GM12892 (cell line): ENCODE measurements at regions not wholly inside any gene's neighbourhood (a gene's known extent, or its start where the extent isn't known, plus 50 kb on each side); places are given as distances from the start of the nearest gene placed in this dataset.

Source experiments
- DNase-seq: peaks from one replicate; pipeline ENCODE4 v3.0.0; 2011; ENCODE audit not compliant: insufficient read length
- FAIRE-seq: peaks from 2 replicates; lab custom pipeline; 2011; peaks lifted over from hg19 to GRCh38; lab: Jason Lieb, UNC
- POLR2A ChIP-seq: IDR thresholded peaks from 2 replicates; pipeline ENCODE4 v1.6.1; 2011; ENCODE audit warnings: low read depth, low read length, control low read depth
- POLR2AphosphoS5 ChIP-seq: IDR thresholded peaks from 2 replicates; pipeline ENCODE4 v1.6.1; 2011; ENCODE audit warnings: low read depth, low read length, control low read depth
- TAF1 ChIP-seq: IDR thresholded peaks from 2 replicates; pipeline ENCODE4 v1.6.1; 2011; ENCODE audit warnings: low read depth, mild to moderate bottlenecking, control low read depth, low read length, borderline replicate concordance

GRCh38 chr20:20772497-20773085 lies 60.1 kb upstream of the RALGAPA2 start:
- no peak for DNase-seq
- FAIRE-seq, result no peak
- no peak for TF ChIP-seq TAF1

- TF ChIP-seq POLR2AphosphoS5 (no peak), TAF1 (no peak), POLR2A (no peak)
- FAIRE-seq (no peak), DNase-seq (no peak)
These were observed 55.9 kb upstream of the RALGAPA2 start for GRCh38 chr20:20768202-20768815.

- FAIRE-seq, result no peak
- no peak for DNase-seq
- TF ChIP-seq TAF1 (no peak), POLR2A (no peak), POLR2AphosphoS5 (no peak)
These were observed 53.4 kb upstream of the RALGAPA2 start for GRCh38 chr20:20765696-20766365.

GRCh38 chr20:20763650-20764049 lies 51.2 kb upstream of the RALGAPA2 start:
- FAIRE-seq (no peak), DNase-seq (no peak)
- no peak for TF ChIP-seq POLR2A
- TF ChIP-seq TAF1, result no peak
- TF ChIP-seq POLR2AphosphoS5, result no peak
